HG02970 (cell line): ENCODE measurements at regions not wholly inside any gene's neighbourhood (a gene's known extent, or its start where the extent isn't known, plus 50 kb on each side); places are given as distances from the start of the nearest gene placed in this dataset.

ENCODE experiments used
- ATAC-seq: cut with Tn5 transposase; IDR thresholded peaks from one replicate; pipeline ENCODE4 v1.9.1; 2021; ENCODE audit warnings: mild to moderate bottlenecking, moderate library complexity, moderate number of reproducible peaks; ENCODE audit not compliant: unreplicated experiment, low FRiP score

DNA sequence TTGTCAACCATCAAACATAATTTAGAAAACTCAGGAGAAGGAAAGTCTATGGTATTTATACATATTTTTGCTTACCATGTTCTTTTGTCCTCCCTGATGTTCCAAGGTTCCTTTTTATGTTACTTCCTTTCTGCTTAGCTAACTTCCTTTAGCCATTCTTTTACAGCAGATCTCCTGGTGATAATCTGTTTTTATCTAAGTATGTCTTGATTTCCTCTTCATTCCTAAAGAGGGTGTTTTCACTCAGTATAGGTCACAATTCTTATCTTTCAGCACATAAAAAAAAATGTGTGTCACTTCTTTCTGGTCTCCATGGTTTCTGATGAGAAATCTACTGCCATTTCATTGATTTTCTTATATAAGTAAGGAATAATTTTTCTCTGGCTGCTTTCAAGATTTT is 384.4 kb upstream of the PDE4D start:
- no peak for ATAC-seq

DNA sequence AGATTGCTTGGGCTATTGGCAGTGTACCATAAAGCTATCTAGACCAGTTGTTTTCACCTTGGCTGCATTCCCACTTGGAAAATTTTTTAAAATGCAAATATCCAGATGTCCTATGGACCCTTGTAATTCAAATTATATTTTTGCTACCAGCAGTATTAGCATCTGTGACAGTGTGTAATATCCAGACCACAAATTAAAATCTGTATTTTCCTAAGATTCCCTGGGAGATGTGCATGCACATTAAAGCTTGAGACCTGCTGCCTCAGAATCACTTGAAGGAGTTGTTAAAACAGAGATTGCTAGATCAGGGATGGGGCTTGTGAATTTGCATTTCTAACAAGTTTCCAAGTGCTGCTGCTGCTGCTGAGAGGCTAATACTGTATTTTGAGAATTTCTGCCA is 381.2 kb upstream of the PDE4D start:
- no peak for ATAC-seq

DNA sequence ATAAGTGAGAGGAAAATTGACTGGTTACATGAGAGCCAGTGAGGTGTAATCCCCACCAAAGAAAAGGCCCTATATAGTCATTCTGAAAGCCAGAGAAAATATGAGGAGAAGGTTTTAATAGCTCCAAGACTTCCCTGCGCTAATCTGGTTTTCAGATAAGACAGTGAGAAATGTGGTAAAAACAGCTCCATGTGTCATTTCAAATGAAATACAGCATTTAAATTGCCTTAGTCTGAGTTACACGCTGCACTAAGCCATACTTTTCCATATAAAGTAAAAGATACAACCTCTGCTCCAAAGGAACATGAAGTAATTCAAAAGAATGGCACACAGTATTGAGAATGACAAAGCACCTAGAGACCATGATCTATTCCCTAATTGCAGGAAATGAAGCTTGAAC is 378.0 kb upstream of the PDE4D start:
- no peak for ATAC-seq

DNA sequence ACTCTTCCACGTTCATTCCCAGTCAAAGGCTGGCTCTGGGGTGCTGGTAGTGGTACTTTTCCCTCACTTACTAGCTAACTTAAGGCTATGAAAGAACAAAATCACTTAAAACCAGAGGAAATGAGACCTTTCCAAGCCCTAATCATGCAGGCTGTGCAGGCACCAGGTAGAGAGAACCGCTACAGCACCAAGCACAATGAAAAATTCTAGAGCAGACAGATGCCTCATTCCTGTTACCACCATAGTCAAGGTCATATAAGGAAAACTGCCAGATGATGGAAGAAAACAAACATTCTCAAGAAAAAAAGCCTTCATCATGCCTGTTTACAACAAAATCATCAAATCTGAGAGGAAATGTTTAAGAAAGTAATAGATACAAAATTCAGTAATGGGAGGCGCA is 374.4 kb upstream of the PDE4D start:
- ATAC-seq, result no peak

DNA sequence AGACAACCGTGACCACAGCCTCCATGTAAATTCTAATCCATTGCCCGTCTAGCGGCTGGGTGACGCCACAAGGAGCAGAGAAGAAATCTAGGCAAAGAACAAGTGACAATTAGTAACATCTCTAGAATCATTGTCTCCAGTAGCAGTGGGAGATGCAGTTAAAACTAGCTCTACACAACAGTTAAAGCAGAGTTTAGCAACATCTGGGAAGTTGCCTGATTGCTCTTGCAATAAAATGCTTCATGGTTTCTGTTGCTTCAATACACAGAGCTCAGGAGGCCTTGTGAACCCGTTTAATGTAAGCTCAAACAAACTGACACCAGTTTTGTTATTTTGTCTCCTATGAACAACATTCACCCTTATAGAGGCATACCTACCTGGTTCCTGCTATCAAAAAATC is 369.8 kb upstream of the PDE4D start:
- ATAC-seq, result no peak

DNA sequence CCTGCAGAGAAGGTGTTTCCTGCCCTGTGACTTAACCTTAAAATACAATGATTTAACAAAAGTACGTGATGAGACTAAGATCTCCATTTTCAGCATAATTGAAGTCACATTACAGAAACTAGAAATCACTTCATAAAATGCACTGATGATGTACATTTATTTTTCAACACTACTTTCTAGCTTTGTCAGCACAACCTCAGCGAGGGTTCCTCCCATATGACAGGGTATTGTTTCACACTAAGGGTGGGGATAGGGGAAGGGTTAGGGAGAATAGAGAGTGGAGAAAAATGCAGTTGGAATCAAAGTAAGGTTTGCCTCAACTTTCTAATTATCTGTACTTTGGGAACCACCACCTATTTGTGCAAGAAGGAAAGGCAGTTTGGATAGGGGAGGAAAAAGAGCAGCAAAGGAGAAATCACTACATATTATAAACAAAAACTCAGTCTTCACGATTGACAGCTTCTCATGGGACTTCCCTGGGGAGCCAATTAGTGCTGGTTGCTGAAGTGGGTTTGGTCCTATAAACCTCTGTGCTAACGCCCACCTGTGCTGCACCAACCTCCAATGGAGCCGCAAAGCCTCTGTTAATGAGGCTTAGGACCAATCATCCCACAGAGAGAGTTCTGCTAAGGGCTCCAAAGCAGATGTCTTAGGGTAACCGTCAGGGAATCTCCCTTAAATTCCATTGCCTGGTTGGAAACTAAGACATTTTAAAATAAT is 369.2 kb upstream of the PDE4D start:
- no peak for ATAC-seq

DNA sequence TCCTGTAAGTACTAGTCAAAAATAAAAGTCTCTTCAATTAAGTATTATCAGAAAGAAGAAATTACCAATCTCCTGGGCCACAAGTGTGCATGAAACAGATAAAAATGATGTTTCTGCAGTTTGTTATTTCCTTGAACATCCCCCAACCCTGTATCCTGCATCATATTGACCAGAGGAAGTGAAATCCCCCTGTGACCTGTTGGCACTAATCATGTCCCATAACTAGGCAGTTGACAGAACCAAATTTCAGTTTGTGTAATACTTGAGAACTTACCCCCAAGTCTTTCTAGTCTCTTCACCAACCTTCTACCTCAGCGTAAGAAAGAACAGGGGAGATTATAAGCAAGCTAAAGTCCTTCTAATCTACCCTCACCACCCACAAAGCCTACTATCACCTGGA is 368.2 kb upstream of the PDE4D start:
- ATAC-seq, result no peak

DNA sequence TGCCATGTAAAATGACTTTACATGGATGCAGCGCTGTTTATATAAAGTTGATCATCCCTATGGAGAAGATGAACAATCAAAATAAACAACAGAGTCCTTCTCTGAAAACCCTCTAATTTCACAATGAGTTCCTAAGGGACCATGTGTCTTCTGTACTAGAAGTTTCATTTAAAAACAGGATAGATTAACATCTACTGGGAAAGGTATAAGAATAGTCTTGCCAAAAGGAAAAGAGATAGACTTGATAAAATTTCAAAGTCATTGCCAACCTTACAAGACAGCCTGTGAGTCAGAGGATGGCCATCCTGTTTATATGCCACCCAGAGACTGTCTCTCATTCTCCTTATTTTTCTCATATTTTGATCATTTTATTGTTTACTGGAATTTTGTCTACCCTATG is 367.1 kb upstream of the PDE4D start:
- no peak for ATAC-seq

DNA sequence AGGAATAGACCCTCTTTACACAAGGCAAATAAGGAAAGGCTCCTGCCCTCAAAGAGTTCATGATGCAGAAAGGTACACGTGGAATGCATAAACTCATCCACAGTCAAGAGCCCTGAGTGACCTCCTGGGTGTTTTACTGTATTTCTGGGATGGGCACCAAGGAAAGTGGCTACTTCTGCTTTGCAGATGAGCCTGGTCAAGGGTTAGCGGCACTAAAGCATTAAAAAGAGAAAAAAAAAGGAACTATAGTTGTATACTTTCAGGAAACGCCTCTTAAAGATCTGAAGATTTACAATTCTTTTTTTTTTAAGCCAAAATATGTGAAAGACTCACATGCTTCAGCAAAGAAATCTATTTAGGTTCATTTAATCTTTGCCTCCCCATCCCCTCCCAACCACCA is 366.2 kb upstream of the PDE4D start:
- ATAC-seq, result no peak

DNA sequence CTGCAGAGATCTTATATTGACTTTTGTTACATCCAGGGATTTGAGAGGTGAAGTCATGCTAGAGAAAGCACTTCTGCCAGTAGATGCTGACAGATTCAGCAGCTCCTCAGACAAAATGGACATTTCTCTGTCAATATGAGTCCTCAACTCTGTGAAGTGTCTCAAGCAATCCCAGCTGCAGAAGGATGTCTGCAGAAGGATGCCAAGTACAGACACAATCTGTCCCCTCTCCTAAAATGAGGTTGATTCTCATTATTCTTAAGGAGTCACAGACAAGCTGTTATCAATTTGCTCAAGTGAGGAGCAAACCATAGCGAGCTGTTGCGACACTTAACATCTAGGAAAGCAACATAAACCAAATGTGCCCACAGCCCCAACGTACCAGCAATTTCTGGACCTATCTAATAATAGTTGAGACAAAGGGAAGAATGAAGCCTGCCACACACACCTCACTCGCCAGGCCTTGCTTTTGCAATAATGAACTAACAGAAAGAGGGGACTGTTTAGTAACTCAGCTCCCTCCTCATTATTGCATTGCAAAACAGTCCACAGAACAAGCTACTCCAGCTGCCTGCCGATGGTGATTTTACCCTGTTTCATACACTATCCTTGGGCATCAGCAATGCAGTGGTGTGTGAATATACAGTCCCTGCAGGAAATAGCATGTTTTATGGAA is 364.2 kb upstream of the PDE4D start:
- no peak for ATAC-seq

DNA sequence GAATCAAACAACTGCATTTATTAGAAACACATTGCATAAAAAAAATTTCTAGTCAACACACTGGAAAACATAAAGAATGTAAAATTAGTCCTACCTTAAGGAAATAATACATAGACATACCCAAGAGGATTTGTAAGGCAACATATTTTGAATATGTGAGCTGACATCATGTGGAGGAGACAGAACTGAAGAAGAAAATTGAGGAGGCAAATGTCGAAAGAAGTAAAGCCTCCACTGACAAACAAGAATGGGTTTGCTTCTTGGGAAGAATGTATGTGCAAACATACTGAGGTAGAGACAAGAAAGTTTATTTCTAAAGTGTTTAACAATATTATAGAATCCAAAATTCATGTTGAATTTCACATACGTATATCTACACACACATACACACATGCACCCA is 363.0 kb upstream of the PDE4D start:
- no peak for ATAC-seq

DNA sequence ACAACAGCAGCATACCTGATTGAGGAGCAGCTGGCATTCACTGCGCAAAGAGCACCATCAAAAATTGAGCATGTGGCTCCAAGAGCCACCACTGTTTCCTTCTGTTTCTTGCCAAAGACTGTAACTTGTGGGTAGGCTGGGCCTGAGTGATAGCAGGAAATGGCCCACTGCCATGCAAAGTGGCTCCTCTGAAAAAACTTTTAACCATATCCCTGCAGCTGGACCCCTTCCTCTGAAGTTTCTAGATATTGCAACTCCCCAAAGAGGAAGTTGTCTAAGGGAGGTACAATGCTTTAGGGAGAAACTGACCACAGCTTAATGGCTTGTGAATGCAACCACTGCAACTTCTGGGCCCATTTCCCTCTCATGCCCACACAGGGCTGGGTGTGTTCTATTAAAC is 355.4 kb upstream of the PDE4D start:
- ATAC-seq, result peak; percentile 95

DNA sequence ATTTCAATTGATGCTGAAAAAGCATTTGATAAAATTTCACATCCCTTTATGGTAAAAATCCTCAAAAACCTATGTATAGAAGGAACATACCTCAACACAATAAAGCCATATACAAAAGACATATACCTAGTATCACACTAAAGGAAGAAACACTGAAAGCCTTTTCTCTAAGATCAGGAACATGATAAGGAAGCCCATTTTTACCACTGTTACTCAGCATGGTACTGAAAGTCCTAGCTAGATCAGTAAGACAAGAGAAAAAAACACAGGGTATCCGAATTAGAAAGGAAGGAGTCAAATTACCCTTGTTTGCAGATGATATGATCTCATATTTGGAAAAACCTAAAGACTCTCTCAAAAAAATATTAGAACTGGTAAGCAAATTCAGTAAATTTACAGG is 350.2 kb upstream of the PDE4D start:
- no peak for ATAC-seq

DNA sequence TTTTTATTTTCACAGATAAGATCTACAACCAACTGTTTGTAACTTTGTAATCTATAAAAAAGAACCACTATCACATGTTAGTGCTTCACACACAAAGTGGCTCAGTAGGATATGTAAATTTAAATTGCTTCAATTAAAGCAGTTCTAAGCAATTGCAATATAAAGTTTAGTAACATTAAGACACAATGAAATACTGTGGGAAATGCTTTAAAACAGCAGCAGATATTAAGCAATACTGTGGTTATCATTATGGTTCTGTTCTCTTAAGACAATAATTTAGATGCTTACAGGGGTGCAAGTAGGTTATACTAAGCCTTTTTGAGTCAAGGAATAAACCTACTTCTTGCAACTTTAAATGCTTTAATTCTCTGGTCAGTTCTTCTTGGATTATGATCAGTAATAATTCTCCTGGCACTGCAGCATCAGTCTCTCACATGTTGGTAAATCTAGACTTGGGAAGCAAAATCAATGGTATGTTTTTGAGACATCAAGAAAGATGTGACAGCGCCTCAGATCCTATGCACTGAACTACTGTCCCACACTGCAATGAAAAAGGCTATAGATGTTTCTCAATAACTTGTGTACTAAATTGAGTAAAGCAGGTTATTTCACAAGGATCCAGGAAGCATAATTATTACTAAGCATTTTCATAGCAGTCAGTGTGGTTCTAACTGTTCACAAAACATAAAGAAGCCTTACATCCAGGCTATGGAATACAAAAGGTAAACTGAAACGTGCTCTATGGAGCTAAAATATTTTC is 338.7 kb upstream of the PDE4D start:
- ATAC-seq, result no peak

DNA sequence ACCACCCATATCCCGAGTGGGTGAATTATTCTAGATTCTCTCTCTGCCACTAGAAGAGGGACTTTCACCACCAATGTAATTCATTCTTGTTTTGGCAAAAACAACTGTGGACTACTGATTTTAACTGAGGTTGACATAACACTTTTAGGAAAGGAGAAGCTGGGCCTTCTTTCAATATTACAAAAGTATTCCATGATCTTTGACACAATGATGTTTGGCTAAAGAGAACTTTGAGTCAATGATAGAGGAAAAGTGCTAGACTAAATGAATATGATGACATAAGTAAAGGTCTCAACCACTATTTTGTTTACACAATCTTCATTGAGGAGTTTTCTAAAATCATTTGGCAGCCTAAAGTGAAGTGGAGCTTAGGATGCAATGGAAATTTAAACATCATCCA is 336.9 kb upstream of the PDE4D start:
- no peak for ATAC-seq

DNA sequence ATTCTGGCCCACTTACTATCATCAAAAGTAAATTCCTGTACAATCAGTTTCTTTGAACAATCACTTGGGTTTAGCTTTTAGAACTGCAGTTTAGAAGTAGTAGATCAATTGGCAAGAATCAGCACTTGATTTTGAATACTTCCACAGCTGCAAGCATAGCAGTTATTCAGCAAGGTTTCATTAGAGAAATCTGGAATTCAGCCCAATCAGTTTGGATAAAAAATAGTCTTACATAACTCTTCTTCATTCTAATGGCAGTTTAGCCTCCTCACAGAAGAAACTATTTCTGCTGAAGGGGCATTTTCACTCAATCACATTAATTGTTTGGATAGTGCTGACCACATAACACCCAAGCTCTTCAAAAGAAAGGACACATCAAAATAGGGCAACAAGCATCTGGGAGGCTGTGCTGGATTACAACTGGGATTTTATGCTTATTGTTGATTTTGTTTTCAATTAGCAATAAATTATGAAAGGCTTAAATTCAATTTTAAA is 336.2 kb upstream of the PDE4D start:
- no peak for ATAC-seq

DNA sequence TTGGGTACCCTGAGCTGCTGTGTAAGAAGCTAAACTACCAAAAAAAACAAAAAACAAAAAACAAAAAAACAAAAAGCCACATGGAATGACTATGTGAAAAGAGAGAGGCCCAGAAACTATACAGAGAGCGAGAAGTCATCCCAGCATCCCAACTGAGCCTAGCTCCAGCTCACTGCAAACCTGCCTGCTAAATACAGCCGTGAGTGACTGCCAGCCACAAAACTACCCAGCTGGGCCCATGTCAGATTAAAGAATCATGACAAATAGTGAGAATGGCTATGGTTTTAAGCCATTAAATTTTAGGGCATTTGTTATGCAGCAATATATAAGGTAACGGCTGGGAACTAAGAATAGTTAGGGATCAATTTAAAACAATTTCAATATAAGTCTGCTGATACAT is 335.1 kb upstream of the PDE4D start:
- no peak for ATAC-seq

DNA sequence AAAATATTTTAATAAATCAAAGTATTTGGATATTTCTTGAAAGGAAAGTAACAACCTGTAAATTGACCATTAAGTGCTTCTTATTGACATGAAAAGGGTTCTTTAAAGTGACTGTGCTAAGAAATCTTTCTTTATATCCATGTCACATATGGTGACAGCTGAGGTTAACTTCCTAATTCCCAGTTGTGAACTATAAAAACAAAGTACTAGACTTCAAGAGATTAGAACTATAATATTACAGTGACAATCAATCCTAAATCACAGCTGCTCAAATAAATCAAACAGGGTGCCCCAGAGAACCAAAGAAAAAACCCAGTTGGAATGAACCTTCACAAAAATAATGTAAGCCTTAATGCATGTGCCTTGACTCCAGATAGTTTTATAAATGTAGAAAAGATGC is 332.6 kb upstream of the PDE4D start:
- ATAC-seq, result no peak

DNA sequence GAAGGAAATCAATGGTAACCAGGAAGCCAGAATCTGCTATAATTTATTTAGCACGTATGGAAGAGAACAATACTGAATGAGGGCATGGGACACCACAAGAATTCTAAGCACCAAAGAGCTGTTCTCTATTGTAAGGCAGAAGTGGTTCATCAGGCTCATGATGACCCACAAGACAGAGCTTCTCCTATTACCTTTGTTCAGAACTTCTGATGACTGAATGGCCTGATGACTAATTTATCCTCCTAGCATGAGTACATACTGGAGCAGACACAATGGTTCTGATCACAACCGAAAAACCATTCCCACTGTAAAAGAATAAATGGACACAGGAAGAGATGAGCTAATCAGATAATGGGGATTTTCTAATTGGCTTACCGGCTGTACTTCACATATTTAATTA is 329.8 kb upstream of the PDE4D start:
- ATAC-seq, result no peak

DNA sequence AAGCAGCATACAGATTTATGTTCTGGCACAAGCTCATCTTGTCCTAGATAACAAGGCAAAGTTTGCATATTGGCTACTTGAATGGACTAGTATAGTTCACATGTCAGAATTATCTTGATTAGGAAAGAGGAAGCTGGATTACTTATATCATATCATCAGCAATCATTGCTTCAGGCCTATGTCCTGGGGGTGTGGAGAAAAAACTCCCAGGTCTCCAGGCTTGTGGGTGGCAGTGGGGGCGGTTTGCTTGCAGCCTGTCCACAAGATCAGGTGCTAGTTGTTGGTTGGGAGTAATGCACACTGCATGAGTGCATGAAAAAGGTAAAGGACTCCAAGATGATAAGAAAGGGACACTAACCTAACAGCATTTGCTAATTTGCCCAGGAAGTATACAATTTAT is 326.4 kb upstream of the PDE4D start:
- no peak for ATAC-seq

DNA sequence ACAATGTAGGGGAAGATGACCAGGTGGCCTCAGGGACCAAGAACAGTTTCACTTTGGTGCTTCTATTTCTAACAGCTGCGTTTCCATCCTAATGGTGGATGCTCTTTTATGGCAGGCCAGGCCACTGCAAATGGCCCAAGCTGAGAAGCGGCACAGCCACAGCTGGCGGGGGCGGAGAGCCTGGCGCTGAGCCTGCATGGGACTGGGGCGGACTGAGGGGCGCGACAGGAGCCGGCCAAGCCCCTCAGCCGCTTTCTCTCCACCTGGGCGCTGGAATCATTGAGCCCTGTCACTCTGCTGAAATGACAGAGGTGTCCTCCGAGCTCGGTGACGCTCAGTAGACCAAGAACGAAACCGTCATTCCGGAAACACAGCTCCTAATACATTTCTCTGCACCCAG is 317.3 kb upstream of the PDE4D start:
- ATAC-seq, result no peak
